IPS-15b (cell line): ENCODE measurements at regions not wholly inside any gene's neighbourhood (a gene's known extent, or its start where the extent isn't known, plus 50 kb on each side); places are given as distances from the start of the nearest gene placed in this dataset.
"Not testable (repeated sequence)": the region's sequence is repeated elsewhere in the genome, so short reads cannot be mapped to it uniquely, and the experiment has no call there.

Experiments
- H3K27me3 ChIP-seq: one replicate; pipeline ENCODE4 v1.6.1; 2013; ENCODE audit warnings: low read length; ENCODE audit not compliant: control insufficient read depth, insufficient read depth
- H3K36me3 ChIP-seq: one replicate; pipeline ENCODE4 v1.6.1; 2013; ENCODE audit warnings: low read length; ENCODE audit not compliant: control insufficient read depth, insufficient read depth
- H3K4me1 ChIP-seq: one replicate; pipeline ENCODE4 v1.6.1; 2013; ENCODE audit warnings: mild to moderate bottlenecking, low read length; ENCODE audit not compliant: control insufficient read depth, insufficient read depth
- H3K4me3 ChIP-seq: one replicate; pipeline ENCODE4 v1.5.1; 2013; ENCODE audit warnings: low read depth, low read length
- H3K9ac ChIP-seq: one replicate; pipeline ENCODE4 v1.6.1; 2013; ENCODE audit warnings: low read depth, mild to moderate bottlenecking, low read length
- H3K9me3 ChIP-seq: one replicate; pipeline ENCODE4 v1.6.1; 2013; ENCODE audit warnings: mild to moderate bottlenecking, low read length; ENCODE audit not compliant: control insufficient read depth, insufficient read depth

DNA sequence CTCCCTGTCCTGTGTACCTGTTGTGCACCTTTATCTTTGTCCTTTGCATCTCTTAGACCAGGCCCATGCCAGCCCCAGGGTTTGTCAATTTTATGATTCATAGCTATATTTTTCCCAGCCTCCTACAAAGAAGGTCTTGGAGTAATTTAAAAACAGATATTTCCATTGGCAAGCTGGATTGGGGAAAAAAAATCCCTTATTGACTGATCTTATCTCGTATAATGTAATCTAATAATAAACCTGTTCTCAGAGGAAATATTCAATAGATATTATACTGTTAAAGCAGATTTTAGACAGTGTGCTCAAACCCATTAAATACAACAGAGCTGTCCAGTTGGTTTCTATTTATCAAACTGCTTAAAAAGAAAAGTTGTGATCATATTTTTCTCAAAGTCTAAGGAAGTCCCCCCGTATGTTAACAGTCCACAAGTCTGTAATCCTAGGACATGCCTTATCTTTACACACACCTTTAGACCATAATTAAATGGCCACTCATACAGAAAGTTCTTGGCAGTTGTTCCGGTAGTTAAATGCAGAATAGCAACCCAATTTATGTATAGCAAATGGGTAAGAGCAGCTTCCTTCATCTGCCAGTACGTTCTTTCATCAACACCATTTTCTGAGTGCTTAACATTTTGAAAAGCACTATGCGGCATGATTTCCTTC, 700.9 kb upstream of the NR2F2 start:
- Histone ChIP-seq H3K4me1 (peaks cover 6% of the 10 kb centered on the region), H3K9me3 (no peaks in the 10 kb centered on the region), H3K36me3 (no peaks in the 10 kb centered on the region), H3K4me3 (no peak overlapping the region), H3K9ac (no peak overlapping the region), H3K27me3 (no peaks in the 10 kb centered on the region)

DNA sequence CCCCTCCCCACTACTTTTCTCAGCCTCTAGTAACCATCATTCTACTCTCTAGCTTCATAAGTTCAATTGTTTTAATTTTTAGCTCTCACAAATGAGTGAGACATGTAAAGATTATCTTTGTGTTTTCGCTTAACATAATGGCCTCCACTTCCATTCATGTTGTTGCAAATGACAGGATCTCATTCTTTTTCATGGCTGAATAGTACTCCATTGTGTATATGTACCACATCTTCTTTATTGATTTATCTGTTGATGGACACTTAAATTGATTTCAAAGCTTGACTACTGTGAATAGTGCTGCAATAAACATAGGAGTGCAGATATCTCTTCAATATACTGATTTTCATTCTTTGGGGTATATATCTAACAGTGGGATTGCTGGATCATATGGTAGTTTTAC, 699.8 kb upstream of the NR2F2 start:
- H3K4me1 ChIP-seq: peaks cover 6% of the 10 kb centered on the region
- H3K36me3 ChIP-seq: no peaks in the 10 kb centered on the region
- H3K9me3 ChIP-seq: no peaks in the 10 kb centered on the region
- no peak overlapping the region for H3K4me3 ChIP-seq
- H3K27me3 ChIP-seq: no peaks in the 10 kb centered on the region
- H3K9ac ChIP-seq: no peak overlapping the region

DNA sequence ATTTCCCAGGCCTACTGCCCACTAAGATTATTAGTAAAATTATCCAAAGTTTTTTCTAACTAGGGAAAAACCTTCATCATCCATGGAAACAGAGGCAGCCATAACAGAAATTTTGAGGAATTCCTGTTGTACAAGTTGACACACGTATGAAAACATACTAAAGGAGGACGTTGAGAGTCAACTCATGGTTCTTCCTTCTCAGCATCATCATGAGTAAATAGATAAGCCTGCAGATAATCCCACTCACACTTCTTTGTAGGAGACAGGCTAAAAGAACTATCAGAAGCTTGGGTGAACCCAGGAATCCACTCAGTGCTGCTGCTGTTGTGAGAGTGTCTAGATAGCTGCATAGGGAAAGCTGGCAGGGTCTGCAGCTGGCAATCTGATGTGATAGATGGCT, 694.8 kb upstream of the NR2F2 start:
- Histone ChIP-seq H3K27me3 (no peaks in the 10 kb centered on the region), H3K4me3 (no peak overlapping the region), H3K36me3 (no peaks in the 10 kb centered on the region), H3K9me3 (no peaks in the 10 kb centered on the region), H3K4me1 (no peaks in the 10 kb centered on the region), H3K9ac (no peak overlapping the region)

DNA sequence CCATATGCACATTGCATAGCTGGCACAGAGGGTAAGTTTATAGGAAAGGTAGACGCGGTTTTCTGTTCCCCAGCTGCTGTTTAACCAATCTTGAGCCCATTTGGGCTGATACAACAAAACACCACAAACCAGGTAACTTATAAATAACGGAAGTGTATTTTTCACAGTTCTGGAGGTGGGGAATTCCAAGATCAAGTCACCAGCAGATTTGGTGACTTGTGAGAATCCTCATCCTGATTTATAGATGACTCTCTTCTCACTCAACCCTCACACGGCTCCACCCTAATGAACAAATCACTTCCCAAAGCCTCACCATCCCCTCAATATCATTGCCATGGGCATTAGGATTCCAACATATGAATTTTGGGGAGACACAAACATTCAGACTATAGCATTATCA, 694.4 kb upstream of the NR2F2 start:
- Histone ChIP-seq H3K4me3 (no peak overlapping the region), H3K4me1 (no peaks in the 10 kb centered on the region), H3K9ac (no peak overlapping the region), H3K27me3 (no peaks in the 10 kb centered on the region), H3K36me3 (no peaks in the 10 kb centered on the region), H3K9me3 (no peaks in the 10 kb centered on the region)

DNA sequence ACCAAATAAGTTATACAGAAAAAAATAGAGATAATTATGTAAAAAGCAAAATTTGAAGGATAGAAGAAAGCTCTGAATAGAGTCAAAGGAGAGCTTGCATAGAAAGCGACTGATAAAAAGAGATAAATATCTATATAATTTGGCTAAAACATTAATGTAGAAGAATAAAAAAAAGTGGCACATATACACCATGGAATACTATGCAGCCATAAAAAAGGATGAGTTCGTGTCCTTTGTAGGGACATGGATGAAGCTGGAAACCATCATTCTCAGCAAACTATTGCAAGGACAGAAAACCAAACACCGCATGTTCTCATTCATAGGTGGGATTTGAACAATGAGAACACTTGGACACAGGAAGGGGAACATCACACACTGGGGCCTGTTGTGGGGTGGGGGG, 693.3 kb upstream of the NR2F2 start:
- not testable (repeated sequence) for H3K27me3 ChIP-seq, H3K9ac ChIP-seq, H3K4me1 ChIP-seq, H3K36me3 ChIP-seq, H3K4me3 ChIP-seq, H3K9me3 ChIP-seq

DNA sequence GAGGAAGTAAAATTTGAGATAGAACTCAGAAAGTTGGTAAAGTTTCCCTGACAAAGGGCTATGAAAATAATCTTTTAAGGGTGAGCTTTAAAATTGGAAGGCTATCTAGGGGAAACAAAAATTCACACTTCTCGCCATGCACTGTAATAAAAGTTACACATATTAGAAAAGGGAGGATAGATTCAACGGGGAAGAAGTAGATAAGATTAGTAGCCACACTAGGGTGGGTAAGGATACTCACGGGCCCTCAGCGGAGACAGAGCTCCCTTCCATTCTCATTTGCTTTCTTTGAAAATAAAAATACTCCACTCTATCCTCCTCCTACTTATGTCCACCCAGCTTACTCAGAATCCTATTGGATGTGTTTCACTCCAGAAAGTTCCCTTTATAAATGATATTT, 691.3 kb upstream of the NR2F2 start:
- Histone ChIP-seq H3K9me3 (no peaks in the 10 kb centered on the region), H3K36me3 (no peaks in the 10 kb centered on the region), H3K4me1 (no peaks in the 10 kb centered on the region), H3K27me3 (no peaks in the 10 kb centered on the region), H3K4me3 (no peak overlapping the region), H3K9ac (no peak overlapping the region)

DNA sequence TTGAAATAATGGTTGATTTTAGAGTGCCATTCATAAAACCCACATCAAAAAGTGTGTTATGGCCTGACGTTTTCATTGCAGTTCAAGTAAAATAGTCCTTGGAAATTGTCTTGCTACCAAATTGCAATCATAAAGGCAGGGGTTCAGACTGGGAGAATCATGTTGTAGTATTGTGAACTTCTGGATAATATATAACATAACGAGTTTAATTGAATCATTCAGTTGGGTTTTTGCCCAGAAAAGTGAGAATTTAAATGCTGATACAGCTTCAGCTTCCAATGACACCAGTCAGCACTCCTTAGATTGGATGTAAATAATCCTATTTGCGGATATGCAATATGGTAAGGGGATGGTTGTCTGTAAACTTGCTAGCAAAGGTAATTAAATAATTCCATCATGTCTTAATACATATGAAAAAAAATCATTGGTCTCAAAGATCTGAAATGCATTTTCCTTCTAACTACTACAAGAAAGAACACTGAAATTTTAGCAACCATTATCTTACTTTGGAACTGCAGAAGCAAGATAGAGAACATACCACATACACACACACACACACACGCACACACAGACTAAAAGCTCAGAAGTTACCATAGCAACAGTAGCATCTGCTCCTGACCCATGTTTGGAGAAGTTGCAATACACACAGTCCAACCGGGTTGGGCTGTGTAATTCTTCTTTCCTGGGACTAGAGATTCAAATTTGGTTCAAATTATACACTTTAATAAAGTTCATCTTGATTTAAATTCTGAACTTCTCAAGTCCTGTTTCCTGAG, 686.2 kb upstream of the NR2F2 start:
- Histone ChIP-seq H3K4me3 (no peak overlapping the region), H3K9me3 (no peaks in the 10 kb centered on the region), H3K9ac (no peak overlapping the region), H3K36me3 (no peaks in the 10 kb centered on the region), H3K27me3 (no peaks in the 10 kb centered on the region), H3K4me1 (no peaks in the 10 kb centered on the region)

DNA sequence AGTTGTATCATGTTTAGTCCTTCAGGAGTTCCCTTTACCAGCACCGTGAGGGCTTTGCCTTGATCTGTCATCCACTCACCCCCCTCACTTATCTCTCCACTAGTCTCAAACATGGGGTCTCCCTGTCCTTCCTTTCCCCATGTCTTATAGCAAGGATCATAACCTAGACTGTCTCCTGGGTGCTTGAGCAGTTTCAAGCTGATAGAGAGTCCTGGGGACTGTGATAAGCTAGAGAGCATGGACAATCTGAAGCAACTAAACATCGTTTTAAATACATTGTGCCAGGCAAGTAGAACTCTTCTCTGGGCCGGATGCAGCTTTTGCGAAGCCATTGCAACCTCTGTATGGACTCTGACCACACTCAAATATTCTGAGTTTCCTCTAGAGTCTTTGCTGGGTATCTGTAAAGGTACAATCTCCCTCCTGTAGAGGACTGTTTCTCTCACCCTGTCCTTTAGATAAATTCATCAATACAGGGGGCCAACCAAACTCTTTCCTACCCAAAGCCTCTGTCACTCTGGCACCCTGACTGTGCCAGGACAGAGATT, 684.6 kb upstream of the NR2F2 start:
- no peaks in the 10 kb centered on the region for H3K36me3 ChIP-seq
- no peaks in the 10 kb centered on the region for H3K27me3 ChIP-seq
- no peak overlapping the region for H3K9ac ChIP-seq
- no peak overlapping the region for H3K4me3 ChIP-seq
- H3K9me3 ChIP-seq: no peaks in the 10 kb centered on the region
- H3K4me1 ChIP-seq: no peaks in the 10 kb centered on the region

DNA sequence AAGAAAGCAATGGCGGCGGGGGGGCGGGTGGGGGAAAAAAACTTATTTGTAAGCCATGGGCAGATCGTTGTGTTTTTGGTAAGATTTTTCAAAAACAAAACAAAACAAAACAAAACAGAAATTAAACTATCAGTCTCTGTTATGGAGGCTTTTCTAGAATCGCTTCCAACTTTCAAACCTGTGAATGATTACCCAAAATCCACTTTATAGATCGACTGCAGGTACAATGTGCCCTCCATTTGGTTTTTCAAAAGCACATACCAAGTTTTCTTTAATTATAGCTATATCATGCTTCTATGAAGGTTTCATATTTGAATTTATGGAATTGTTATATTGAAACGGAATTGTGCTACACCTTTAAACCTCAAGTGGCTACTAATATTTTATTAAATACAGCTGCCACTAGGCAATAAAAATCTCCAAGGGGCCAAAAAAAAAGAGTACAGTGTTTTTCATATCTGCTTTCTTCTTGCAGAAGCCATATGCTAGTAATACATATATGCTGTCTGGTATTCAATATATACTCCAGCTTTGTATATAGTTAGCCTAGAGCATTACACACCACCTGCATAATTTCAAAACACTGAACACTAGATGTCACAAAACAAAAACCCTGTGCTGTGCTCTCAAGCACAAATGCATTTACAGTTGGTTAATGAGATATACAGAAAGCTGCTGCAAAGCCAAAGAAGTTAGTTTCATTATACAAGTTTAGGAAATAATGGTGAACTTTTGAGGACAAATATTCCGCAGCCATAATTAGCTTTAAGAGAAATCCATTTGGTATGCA, 683.8 kb upstream of the NR2F2 start:
- Histone ChIP-seq H3K9ac (no peak overlapping the region), H3K27me3 (no peaks in the 10 kb centered on the region), H3K36me3 (no peaks in the 10 kb centered on the region), H3K4me3 (no peak overlapping the region), H3K4me1 (no peaks in the 10 kb centered on the region), H3K9me3 (no peaks in the 10 kb centered on the region)

DNA sequence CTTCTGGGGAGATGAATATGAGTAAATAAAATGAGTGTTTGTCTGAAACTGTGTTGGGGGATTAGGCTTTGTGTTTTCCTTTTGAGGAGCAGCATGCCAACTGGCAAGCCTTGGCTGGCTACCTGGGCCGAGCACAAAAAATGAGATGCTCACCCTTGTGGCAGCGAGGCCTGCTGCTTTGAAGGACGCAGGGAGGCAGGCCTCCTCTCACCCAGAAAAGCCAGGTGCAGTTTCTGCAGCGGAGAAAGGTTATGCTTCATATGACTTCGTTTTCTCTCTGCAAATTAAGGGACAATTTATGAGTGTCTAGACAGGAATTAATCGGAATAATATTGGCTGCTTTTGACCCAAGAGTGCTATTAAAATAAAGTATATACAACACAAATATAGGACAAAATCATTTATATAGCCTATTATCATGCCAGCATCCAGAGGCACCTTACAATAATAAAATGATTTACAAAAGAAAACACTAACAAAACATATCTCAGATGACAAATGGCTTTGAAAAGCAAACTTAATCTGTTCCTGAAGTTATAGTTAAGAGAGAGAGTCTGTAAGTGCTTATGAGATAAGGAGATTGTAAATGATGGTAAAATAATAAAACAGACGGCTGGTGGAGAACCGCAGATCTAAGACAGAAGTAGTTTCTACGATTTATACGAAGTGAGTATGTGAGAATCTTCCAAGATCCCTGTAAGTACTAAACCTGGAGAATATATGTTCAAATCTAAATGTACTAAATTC, 682.8 kb upstream of the NR2F2 start:
- no peaks in the 10 kb centered on the region for H3K9me3 ChIP-seq
- no peaks in the 10 kb centered on the region for H3K27me3 ChIP-seq
- no peaks in the 10 kb centered on the region for H3K4me1 ChIP-seq
- H3K36me3 ChIP-seq: no peaks in the 10 kb centered on the region
- no peak overlapping the region for H3K9ac ChIP-seq
- H3K4me3 ChIP-seq: no peak overlapping the region

DNA sequence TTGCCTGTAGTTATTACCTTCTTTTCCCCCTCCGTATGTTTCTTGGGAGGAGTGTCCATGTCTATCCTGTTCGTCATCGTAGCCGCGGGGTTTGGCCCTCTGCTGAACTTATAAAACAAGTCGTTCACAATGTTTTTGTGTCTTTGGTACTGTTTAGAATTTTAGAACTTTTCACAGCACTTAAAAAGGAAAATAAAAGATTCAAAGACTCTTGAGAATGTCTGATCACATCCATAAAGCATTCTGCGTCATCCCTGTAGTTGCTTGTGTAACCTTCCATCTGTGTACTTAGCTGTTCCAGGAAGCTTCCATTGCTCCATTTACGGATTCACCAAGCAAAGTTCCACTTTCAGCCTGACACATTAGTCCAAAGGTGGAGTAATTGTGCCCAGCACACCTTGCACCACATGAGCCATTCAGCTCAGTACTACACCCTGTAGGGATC, 677.1 kb upstream of the NR2F2 start:
- H3K9me3 ChIP-seq: no peaks in the 10 kb centered on the region
- H3K27me3 ChIP-seq: no peaks in the 10 kb centered on the region
- H3K4me1 ChIP-seq: no peaks in the 10 kb centered on the region
- H3K4me3 ChIP-seq: no peak overlapping the region
- no peaks in the 10 kb centered on the region for H3K36me3 ChIP-seq
- H3K9ac ChIP-seq: no peak overlapping the region
